ENCODE measurements at regions not wholly inside any gene's neighbourhood (a gene's known extent, or its start where the extent isn't known, plus 50 kb on each side); places are given as distances from the start of the nearest gene placed in this dataset.

DNA sequence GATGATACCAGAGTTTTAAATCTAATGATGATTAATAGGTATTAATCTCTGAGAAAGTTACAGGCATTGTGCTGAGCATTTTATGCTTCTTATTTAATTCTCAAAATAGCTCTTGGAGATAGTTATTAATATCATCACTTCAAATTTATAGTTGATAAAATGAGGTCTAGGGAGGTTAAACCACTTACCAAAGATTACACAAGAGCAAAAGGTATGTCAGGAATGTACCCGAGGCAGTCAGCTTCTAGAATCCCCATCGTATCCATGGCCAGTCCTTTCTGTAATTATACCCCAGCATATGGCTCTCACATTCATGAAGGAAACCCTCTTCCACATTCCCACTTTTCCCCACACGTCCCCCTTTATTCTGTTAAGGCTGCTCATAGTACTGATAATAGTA is 421.3 kb downstream of the PYDC2 start:
- DNase-seq = no peak
- WGBS, 2 experiments (ENCODE audit: low coverage in 1 of 2, low lambda C conversion rate in 2 of 2, missing lambda C conversion rate in 2 of 2) = 0 to 4% methylated on average over 3 of the region's 3 CpGs
- no peaks in the 10 kb centered on the region for H3K4me1 ChIP-seq (ENCODE audit: insufficient read depth)
- in situ Hi-C loops (cut with MboI) = no loop called here
- H3K4me3 ChIP-seq = no peak overlapping the region
- no peaks in the 10 kb centered on the region for H3F3A ChIP-seq (ENCODE audit: insufficient read depth)
- no peak overlapping the region for H3K9ac ChIP-seq
- no peaks in the 10 kb centered on the region for H4K20me1 ChIP-seq (ENCODE audit: insufficient read depth)
- H3K9me2 ChIP-seq (ENCODE audit: insufficient read depth) = no peaks in the 10 kb centered on the region
- TF ChIP-seq EZH2 (IDR thresholded peaks at IDR 0.05; ENCODE audit: insufficient read depth, poor library complexity, severe bottlenecking) (no peak), EZH2phosphoT487 (IDR thresholded peaks at IDR 0.05; ENCODE audit: insufficient read depth, low read depth) (no peak)
- no peak overlapping the region for H3K27ac ChIP-seq
- no peak overlapping the region for H3K4me2 ChIP-seq (ENCODE audit: unreplicated experiment)
- H2AFZ ChIP-seq = no peak overlapping the region
- H3K9me3 ChIP-seq (ENCODE audit: low read depth) = no peaks in the 10 kb centered on the region
- H3K27me3 ChIP-seq (replicated peaks; ENCODE audit: insufficient read depth) = no peaks in the 10 kb centered on the region
- no peaks in the 10 kb centered on the region for H3K79me2 ChIP-seq (ENCODE audit: insufficient read depth)
- no peaks in the 10 kb centered on the region for H3K36me3 ChIP-seq (ENCODE audit: low read depth)

- Histone ChIP-seq H3K27ac (no peak overlapping the region), H3K4me3 (no peak overlapping the region), H3K9me3 (ENCODE audit: low read depth) (no peaks in the 10 kb centered on the region), H3K79me2 (ENCODE audit: insufficient read depth) (no peaks in the 10 kb centered on the region), H3K4me1 (ENCODE audit: insufficient read depth) (no peaks in the 10 kb centered on the region), H3K36me3 (ENCODE audit: low read depth) (no peaks in the 10 kb centered on the region), H3F3A (ENCODE audit: insufficient read depth) (no peaks in the 10 kb centered on the region), H2AFZ (no peak overlapping the region), H3K27me3 (replicated peaks; ENCODE audit: insufficient read depth) (no peaks in the 10 kb centered on the region), H3K9ac (no peak overlapping the region), H3K9me2 (ENCODE audit: insufficient read depth) (no peaks in the 10 kb centered on the region), H3K4me2 (ENCODE audit: unreplicated experiment) (no peak overlapping the region), H4K20me1 (ENCODE audit: insufficient read depth) (no peaks in the 10 kb centered on the region)
- TF ChIP-seq EZH2 (IDR thresholded peaks at IDR 0.05; ENCODE audit: insufficient read depth, poor library complexity, severe bottlenecking) (no peak), EZH2phosphoT487 (IDR thresholded peaks at IDR 0.05; ENCODE audit: insufficient read depth, low read depth) (no peak)
- DNase-seq = no peak
- in situ Hi-C loops (cut with MboI) = no loop called here
Measured at GRCh38 chr3:191884132-191884531, 423.2 kb downstream of the PYDC2 start.

GRCh38 chr3:191889106-191889505 is 428.1 kb downstream of the PYDC2 start:
- TF ChIP-seq EZH2phosphoT487 (IDR thresholded peaks at IDR 0.05; ENCODE audit: insufficient read depth, low read depth) (no peak), EZH2 (IDR thresholded peaks at IDR 0.05; ENCODE audit: insufficient read depth, poor library complexity, severe bottlenecking) (no peak)
- Histone ChIP-seq H3K9me2 (ENCODE audit: insufficient read depth) (no peaks in the 10 kb centered on the region), H3K27me3 (replicated peaks; ENCODE audit: insufficient read depth) (no peaks in the 10 kb centered on the region), H3K9me3 (ENCODE audit: low read depth) (no peaks in the 10 kb centered on the region), H3K4me1 (ENCODE audit: insufficient read depth) (no peaks in the 10 kb centered on the region), H3K9ac (no peak overlapping the region), H3K27ac (no peak overlapping the region), H3K4me2 (ENCODE audit: unreplicated experiment) (no peak overlapping the region), H3F3A (ENCODE audit: insufficient read depth) (no peaks in the 10 kb centered on the region), H3K79me2 (ENCODE audit: insufficient read depth) (no peaks in the 10 kb centered on the region), H3K36me3 (ENCODE audit: low read depth) (no peaks in the 10 kb centered on the region), H2AFZ (no peak overlapping the region), H3K4me3 (no peak overlapping the region), H4K20me1 (ENCODE audit: insufficient read depth) (no peaks in the 10 kb centered on the region)
- no peak for DNase-seq
- in situ Hi-C loops (cut with MboI) = no loop called here
- WGBS, 2 experiments (ENCODE audit: low coverage in 1 of 2, low lambda C conversion rate in 2 of 2, missing lambda C conversion rate in 2 of 2) = 5 to 7% methylated on average over 5 of the region's 5 CpGs

DNA sequence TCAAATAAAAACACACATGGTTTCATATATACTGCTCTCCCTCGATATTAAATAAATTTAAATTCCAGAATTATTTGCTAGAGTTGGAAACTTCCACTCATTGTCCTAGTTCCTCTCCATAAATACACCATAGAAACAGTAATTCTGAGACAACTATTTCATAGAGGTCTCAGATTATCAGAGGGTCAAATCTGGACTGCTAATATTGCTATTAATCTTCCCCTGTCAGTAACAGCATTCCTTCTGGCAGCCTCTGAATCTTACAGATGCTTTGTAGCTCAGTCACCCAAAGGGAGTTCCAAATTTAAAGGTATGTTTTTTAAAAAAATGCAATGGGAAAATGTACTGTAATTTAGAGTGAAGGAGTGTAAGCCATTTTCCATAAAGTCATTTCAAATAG is 428.8 kb downstream of the PYDC2 start:
- TF ChIP-seq EZH2 (IDR thresholded peaks at IDR 0.05; ENCODE audit: insufficient read depth, poor library complexity, severe bottlenecking) = no peak
- no peak for TF ChIP-seq EZH2phosphoT487 (IDR thresholded peaks at IDR 0.05; ENCODE audit: insufficient read depth, low read depth)
- no peaks in the 10 kb centered on the region for H3K79me2 ChIP-seq (ENCODE audit: insufficient read depth)
- no peak overlapping the region for H3K4me2 ChIP-seq (ENCODE audit: unreplicated experiment)
- H2AFZ ChIP-seq = no peak overlapping the region
- H3K4me3 ChIP-seq = no peak overlapping the region
- H3K27me3 ChIP-seq (replicated peaks; ENCODE audit: insufficient read depth) = no peaks in the 10 kb centered on the region
- H3K27ac ChIP-seq = no peak overlapping the region
- no peaks in the 10 kb centered on the region for H3K9me2 ChIP-seq (ENCODE audit: insufficient read depth)
- H3F3A ChIP-seq (ENCODE audit: insufficient read depth) = no peaks in the 10 kb centered on the region
- DNase-seq = no peak
- H3K4me1 ChIP-seq (ENCODE audit: insufficient read depth) = no peaks in the 10 kb centered on the region
- in situ Hi-C loops (cut with MboI) = no loop called here
- no peaks in the 10 kb centered on the region for H3K36me3 ChIP-seq (ENCODE audit: low read depth)
- no peak overlapping the region for H3K9ac ChIP-seq
- 12 to 29% methylated on average over 1 of the region's 1 CpG for WGBS, 2 experiments (ENCODE audit: low coverage in 1 of 2, low lambda C conversion rate in 2 of 2, missing lambda C conversion rate in 2 of 2)
- H3K9me3 ChIP-seq (ENCODE audit: low read depth) = no peaks in the 10 kb centered on the region
- H4K20me1 ChIP-seq (ENCODE audit: insufficient read depth) = no peaks in the 10 kb centered on the region

- H3K4me3 ChIP-seq = no peak overlapping the region
- in situ Hi-C loops (cut with MboI) = no loop called here
- no peak for DNase-seq
Measured at GRCh38 chr3:191894406-191894805, 433.4 kb downstream of the PYDC2 start.

More at GRCh38 chr3:191894406-191894805, 433.4 kb downstream of the PYDC2 start:
- Histone ChIP-seq H3K36me3 (ENCODE audit: low read depth) (no peaks in the 10 kb centered on the region), H2AFZ (no peak overlapping the region), H3K9me3 (ENCODE audit: low read depth) (no peaks in the 10 kb centered on the region), H3F3A (ENCODE audit: insufficient read depth) (no peaks in the 10 kb centered on the region), H4K20me1 (ENCODE audit: insufficient read depth) (no peaks in the 10 kb centered on the region), H3K79me2 (ENCODE audit: insufficient read depth) (no peaks in the 10 kb centered on the region), H3K27me3 (replicated peaks; ENCODE audit: insufficient read depth) (no peaks in the 10 kb centered on the region), H3K9me2 (ENCODE audit: insufficient read depth) (no peaks in the 10 kb centered on the region), H3K4me1 (ENCODE audit: insufficient read depth) (no peaks in the 10 kb centered on the region), H3K4me2 (ENCODE audit: unreplicated experiment) (no peak overlapping the region), H3K9ac (no peak overlapping the region), H3K27ac (no peak overlapping the region)
- TF ChIP-seq EZH2 (IDR thresholded peaks at IDR 0.05; ENCODE audit: insufficient read depth, poor library complexity, severe bottlenecking) = no peak
- TF ChIP-seq EZH2phosphoT487 (IDR thresholded peaks at IDR 0.05; ENCODE audit: insufficient read depth, low read depth) = no peak
- 0% methylated on average over 1 of the region's 1 CpG for WGBS, 2 experiments (ENCODE audit: low coverage in 1 of 2, low lambda C conversion rate in 2 of 2, missing lambda C conversion rate in 2 of 2)

All from GM23248 (cell line).